Omental fat pad (tissue), 3 donors: ENCODE measurements at regions not wholly inside any gene's neighbourhood (a gene's known extent, or its start where the extent isn't known, plus 50 kb on each side); places are given as distances from the start of the nearest gene placed in this dataset.
"Not testable (repeated sequence)": the region's sequence is repeated elsewhere in the genome, so short reads cannot be mapped to it uniquely, and the experiment has no call there.

Experiments used
- ATAC-seq: fragments of 150-250 bp; one replicate; pipeline ENCODE4 v1.9.1; 2016; ENCODE audit warnings: mild to moderate bottlenecking, moderate library complexity; ENCODE audit not compliant: low FRiP score
- DNase-seq: peaks from one replicate; pipeline ENCODE4 v3.0.0-alpha.2; 2019; ENCODE audit warnings: low spot score
- TF ChIP-seq, protein P1 (sequence below), 3 donors: fragments of 450-650 bp; IDR thresholded peaks; one replicate each; pipeline ENCODE4 v1.5.1; 2016 to 2017; ENCODE audit warnings: antibody characterized with exemption in 3 of 3, mild to moderate bottlenecking in 3 of 3, moderate library complexity in 2 of 3

DNA sequence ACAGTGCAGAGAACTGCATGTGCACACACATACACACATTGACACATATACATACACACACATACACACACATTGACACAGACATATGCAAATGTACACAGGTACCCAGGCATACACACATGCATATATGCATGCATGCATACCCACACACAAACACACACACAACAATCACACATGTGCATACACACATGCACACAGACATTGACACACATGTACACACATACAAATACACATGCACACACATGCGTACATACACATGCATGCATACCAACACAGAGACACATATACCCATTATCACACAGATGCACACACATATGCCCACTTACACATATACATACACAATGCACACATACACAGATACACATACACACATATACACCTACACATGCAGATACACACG is 299.6 kb upstream of the ADCY2 start:
- ATAC-seq (no peak), DNase-seq (no peak)
- TF ChIP-seq, protein P1, sequence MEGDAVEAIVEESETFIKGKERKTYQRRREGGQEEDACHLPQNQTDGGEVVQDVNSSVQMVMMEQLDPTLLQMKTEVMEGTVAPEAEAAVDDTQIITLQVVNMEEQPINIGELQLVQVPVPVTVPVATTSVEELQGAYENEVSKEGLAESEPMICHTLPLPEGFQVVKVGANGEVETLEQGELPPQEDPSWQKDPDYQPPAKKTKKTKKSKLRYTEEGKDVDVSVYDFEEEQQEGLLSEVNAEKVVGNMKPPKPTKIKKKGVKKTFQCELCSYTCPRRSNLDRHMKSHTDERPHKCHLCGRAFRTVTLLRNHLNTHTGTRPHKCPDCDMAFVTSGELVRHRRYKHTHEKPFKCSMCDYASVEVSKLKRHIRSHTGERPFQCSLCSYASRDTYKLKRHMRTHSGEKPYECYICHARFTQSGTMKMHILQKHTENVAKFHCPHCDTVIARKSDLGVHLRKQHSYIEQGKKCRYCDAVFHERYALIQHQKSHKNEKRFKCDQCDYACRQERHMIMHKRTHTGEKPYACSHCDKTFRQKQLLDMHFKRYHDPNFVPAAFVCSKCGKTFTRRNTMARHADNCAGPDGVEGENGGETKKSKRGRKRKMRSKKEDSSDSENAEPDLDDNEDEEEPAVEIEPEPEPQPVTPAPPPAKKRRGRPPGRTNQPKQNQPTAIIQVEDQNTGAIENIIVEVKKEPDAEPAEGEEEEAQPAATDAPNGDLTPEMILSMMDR (IDR thresholded peaks at IDR 0.05) = no peak

DNA sequence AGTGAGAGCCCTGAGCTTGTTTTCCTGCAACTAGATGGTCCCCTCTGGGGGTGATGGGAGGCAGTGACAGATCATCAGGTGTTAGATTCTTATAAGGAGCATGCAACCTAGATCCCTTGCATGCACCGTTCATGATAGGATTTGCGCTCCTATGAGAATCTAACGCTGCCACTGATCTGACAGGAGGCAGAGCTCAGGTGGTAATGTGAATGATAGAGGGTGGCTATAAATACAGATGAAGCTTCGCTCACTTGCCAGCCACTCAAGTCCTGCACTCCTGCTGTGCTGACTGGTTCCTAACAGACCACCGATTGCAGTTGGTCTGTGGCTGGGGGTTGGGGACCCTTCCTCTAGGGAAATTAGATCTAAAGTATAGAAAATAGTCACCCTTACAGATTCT is 290.6 kb upstream of the ADCY2 start:
- ATAC-seq (no peak), DNase-seq (no peak)
- TF ChIP-seq, protein P1 (IDR thresholded peaks at IDR 0.05) = no peak

DNA sequence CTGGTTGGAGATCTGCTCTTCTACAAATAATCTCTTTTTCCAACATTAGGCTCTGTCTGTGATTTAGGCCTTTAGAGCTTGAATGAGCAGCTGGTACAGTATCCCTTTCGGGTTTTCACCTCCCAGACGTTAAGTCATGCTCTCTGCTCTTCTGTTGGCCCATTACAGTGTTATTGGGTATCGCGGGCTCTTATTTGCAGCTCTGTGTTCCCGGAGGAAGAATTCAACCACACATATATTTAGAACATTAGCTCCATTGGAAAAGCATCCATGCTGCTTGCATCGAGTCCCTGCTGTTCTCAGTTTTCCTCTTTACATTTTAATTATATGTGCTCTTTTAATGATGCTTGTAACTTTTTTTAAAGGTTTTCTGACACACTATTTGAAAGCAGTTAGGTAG is 278.0 kb upstream of the ADCY2 start:
- no peak for ATAC-seq
- TF ChIP-seq, protein P1 (IDR thresholded peaks at IDR 0.05) = no peak

DNA sequence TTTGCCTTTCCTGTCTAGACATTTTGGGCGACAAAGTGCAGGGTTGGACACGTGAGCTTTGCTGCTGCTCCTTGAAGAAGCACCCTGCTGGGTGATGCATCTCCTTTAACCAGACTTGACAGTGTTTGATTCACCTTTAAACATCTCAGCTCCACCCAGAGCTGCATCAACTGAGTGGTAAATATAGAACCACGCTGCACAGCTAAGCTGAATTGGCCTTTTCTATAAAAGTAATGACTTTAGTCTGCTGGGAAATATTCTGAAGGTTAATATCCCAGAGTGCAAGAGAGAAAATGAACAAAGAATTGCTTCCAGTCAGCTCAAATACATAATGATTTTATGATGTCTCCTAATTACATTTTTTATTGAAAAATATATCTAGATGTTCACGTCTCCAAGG is 264.3 kb upstream of the ADCY2 start:
- TF ChIP-seq, protein P1 (IDR thresholded peaks at IDR 0.05) = no peak
- ATAC-seq (no peak), DNase-seq (no peak)

More for the DNA sequence above, 278.0 kb upstream of the ADCY2 start:
- DNase-seq = no peak

DNA sequence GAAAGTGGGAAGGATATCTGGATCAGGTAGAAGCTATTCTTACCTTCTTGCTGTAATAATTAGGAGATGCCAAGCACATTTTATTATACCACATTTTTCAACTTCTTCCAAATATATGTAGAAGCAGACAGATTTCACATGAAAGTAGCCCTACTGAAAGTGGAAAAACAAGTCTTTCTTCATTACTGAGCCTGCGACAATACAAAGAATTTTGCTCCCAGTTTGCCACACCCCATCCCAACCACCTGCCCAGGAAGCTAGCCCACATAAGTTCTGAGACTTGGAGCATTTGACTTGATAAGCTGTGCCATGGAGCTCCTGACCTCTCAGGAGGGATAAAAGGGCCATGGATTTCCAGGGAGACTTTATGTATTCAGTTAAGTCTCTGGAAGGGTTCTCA is 249.1 kb upstream of the ADCY2 start:
- ATAC-seq = no peak

DNA sequence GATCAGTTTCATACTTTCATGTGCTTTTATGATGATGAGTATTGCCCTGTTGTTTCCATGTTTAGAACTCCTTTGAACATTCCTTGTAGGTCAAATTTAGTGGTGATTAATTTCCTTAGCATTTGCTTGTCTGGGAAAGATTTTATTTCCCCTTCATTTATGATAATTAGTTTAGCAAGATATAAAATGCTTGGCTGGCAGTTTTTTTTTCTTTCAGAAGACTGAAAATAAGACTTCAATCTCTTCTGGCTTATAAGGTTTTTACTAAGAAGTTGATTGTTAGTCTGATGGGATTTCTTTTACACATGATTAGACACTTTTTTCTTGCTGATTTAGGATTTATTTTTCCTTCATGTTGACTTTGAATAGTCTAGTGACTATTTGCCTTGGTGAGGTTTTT is 238.9 kb upstream of the ADCY2 start:
- TF ChIP-seq, protein P1 (IDR thresholded peaks at IDR 0.05) = no peak
- DNase-seq (no peak), ATAC-seq (no peak)

More for the DNA sequence above, 249.1 kb upstream of the ADCY2 start:
- TF ChIP-seq, protein P1 (IDR thresholded peaks at IDR 0.05) = no peak
- no peak for DNase-seq

DNA sequence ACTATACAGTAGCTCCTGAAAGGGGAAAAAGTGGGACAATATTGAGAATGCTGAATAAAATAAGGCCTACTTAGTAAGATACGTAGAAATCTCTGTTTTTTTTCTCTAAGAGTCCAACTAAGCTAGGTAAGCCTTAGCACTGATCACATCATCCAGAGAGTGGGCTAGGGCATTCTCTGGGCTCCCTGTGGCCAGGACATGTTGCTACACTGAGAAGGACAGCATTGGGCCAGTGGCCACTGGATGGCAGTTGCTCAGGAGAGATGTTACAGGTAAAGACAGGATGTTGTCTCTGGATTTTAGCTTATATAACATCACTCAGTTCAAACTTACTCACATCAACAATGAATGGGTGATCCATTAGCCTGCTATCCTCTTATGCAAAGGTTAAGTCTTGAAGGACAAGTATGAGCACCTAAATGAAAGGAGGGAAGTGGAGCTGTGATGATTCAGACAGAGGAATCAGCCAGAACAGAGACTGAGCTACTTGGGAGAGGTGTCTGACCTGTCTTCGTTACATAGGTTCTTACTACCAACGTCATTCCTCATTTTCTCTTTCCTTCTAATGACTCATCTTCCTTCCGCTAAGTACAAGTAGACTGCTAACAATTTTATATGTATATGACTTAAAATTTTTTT is 226.6 kb upstream of the ADCY2 start:
- TF ChIP-seq, protein P1 (IDR thresholded peaks at IDR 0.05) = no peak
- ATAC-seq (no peak), DNase-seq (no peak)

DNA sequence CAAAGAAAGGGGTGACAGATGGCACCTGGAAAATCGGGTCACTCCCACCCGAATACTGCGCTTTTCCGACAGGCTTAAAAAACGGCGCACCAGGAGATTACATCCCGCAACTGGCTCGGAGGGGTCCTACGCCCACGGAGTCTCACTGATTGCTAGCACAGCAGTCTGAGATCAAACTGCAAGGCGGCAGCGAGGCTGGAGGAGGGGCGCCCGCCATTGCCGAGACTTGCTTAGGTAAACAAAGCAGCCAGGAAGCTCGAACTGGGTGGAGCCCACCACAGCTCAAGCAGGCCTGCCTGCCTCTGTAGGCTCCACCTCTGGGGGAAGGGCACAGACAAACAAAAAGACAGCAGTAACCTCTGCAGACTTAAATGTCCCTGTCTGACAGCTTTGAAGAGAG is 225.2 kb upstream of the ADCY2 start:
- not testable (repeated sequence) for ATAC-seq, DNase-seq
